LNCAP (cell line): ENCODE measurements at regions not wholly inside any gene's neighbourhood (a gene's known extent, or its start where the extent isn't known, plus 50 kb on each side); places are given as distances from the start of the nearest gene placed in this dataset.

Experiments used
- CTCF ChIP-seq: fragments of 450-650 bp; IDR thresholded peaks from 2 replicates; pipeline ENCODE4 v1.5.1; 2017; ENCODE audit warnings: mild to moderate bottlenecking

- TF ChIP-seq CTCF: no peak
Observed at GRCh38 chr4:43959976-43960375, 488.6 kb downstream of the KCTD8 start.

- TF ChIP-seq CTCF: no peak
Observed at GRCh38 chr4:43968011-43968410, 480.6 kb downstream of the KCTD8 start.

GRCh38 chr4:43983610-43984009 is 465.0 kb downstream of the KCTD8 start:
- TF ChIP-seq CTCF: no peak

- no peak for TF ChIP-seq CTCF
Observed at GRCh38 chr4:43987331-43987944, 461.2 kb downstream of the KCTD8 start.

GRCh38 chr4:43990551-43990950 is 458.1 kb downstream of the KCTD8 start:
- TF ChIP-seq CTCF: no peak

GRCh38 chr4:43990963-43991362 is 457.6 kb downstream of the KCTD8 start:
- TF ChIP-seq CTCF: no peak

- no peak for TF ChIP-seq CTCF
Observed at GRCh38 chr4:43992552-43992951, 456.1 kb downstream of the KCTD8 start.
